Activated CD4-positive, alpha-beta T cell treated with anti-CD3 and anti-CD28 coated beads, Interleukin-2, amount 50 U/mL, for 48 hours (primary cell): ENCODE measurements at regions not wholly inside any gene's neighbourhood (a gene's known extent, or its start where the extent isn't known, plus 50 kb on each side); places are given as distances from the start of the nearest gene placed in this dataset.

ENCODE experiments used
- DNase-seq, 2 experiments: peaks; one replicate each; pipeline ENCODE4 v3.0.0-alpha.2; 2020

DNA sequence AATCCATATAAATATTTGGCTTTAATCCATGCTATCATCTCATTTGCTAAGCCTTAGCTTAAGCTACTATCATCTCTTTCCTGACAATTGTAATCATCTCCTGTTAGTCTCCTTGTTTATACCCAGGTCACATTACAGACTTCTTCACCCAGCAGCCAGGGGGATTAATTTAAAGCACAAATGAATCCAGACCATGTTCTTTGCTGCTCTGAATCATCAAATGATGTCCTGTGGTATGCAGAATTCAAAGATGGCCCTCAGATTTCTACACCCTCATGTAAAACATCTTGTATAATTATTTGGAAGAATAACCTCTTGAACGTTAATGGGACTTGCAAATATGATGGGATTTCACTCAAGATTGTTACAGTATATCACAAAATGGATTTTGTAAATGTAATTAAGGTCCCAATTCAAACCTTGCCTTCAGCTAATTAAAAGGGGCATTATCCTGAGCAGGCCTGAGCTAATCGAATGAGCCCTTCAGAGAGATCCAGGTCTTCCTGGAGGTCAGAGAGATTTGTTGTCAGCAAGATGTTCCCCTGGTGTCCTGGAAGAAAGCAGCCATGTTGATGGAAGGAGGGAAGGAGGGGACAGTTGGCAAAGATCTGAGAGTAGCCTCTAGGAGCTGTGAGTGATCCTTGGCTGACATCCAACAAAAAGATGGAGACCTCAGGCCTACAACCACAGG is 241.1 kb upstream of the MMADHC start:
- DNase-seq, result no peak

DNA sequence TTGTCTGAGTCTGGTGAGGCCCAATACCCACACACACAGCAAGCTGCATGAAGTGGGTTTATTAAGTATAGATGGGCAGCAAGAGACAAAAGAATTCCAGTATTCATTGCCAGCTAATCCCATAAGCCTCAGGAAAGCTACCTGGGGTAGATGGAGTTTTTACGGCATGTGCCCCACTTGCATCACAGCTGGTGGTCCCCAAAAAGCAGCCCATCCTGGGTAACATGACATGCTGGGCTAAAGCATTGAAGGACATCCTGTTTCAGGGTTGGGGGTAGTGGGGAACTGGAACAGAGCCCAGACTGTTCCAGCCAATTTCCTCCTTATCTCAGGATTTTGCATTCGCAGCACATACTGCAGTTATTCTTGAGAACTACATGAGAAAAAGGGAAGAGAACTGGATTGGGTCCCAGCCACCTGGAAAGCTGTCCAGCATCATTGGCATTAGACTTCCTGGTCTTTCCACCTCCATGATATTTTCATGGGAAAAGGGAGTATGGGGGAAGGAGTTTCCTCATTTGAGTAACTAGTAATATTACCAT is 240.1 kb upstream of the MMADHC start:
- no peak for DNase-seq

DNA sequence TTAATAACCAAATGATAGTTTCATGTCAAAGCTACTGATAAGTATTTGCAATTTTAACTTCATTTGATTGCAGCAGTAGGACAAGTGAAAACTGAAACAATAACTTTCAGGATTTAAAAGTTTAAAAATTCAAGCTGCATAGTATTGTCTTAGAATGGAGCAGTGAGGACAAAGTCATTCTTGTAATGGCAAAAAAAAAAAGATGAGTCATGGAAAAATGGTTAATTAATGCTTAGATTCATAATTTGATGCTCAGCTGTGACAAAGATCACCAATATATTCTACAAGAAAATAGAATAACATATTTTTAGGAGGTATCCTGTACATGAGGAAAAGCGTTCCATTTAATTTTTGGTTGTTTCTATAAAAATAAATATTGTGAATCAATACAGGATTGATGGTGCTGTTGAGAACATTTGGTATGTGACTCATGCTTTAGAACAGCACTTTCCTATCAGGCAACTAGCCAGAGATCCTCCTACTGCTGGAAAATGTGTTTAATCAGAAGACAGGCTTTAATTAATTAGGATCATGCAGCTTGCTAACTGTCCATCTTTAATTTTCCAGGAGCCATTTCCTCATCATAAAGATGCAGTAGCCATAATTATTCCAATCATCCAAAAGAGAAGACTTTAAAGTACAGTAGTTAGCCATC is 239.0 kb upstream of the MMADHC start:
- DNase-seq, result no peak

DNA sequence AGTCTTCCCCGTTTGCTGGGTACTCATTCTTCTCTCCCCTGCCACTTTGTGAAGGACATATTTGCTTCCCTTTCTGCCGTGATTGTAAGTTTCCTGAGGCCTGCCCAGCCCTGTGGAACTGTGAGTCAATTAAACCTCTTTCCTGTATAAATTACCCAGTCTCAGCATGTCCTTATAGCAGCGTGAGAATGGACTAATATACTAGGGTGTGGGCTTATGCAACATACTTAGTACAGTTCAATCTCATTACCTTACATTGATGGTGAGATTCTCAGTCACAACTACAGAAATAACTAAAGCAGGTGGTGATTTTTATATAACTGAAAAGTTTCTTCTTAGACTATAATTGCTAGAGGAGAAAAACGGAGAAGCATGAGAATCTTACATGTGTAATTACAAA is 237.9 kb upstream of the MMADHC start:
- no peak for DNase-seq

DNA sequence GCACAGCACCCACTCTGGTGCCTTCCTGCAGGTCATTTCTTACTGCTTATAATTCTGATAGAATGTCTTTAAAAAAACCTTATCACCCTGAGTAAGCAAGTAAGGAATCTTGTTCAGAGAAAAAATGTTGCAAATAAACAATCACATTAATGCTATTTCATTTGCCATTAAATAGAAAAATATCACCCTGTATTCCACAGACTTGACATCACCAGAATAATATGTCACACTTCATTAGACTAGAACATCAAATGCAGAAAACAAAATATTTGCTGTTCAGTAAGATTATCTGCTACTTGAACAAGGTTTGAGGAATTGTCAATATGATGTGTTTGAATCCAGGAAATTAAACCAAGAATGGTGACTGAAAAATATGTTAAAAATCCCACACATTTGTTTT is 236.6 kb upstream of the MMADHC start:
- DNase-seq, result no peak

DNA sequence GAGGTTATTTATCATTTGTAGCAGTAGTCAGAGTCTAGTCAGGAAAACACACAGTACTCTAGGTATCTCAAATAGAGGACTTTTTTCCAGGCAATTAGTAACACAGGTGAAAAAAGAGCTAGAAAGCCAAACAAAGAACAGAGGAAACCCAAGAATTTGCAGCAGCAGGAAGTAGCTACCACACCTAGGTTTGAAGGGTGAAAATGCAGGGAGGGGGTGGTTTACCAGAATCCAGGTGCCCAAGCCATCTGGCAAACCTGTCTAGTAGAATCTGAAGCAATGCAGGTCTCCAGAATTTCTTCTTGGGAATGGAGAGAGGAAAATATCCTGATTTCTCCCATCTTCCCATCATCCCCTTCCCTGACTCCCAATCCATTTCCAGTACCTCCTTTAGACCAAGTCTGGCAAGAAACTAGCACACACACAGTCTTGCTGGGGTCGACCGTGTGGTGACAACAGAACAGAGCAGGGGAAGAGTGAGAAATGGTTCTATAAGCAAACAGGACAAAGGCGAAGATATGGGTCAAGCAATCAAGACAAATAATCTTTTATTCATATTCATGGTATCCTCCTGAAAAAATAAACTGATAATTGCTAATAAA is 231.9 kb upstream of the MMADHC start:
- no peak for DNase-seq

DNA sequence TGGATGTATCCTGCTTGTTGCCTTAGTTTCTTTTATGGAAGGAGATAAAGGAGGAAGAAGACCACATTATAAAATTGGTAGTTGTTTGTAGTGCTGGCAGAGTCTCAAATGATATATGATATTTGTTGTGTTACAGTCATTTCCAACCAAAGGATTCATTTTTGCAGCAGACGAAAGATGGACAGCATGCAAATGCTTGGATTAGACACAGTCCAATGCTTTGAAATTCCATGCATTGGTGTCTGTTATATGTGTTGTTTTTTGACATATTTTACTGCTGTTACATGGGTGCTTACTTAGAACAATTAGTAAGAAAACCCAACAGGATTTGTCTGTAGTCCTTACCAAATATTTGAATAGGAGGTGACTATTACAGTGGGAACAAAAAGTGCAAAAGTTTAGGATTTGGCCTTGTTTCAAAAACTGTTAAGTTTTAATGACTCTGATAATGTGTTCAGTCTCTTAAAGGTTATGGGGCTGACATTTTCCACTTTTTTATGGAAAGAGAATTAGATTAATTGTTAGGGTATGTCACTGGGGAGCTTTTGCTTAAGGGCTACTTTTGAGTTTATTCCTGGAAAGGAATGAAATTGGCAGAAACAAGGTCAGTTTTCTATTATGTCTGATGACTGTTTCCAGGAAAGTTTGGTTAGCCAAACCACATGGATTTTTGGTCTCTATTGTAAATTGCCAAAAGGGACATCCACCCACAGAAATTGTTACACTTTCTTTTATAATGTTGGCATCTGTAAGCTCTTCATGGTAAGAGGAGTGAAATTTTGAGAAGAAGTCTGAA is 229.4 kb upstream of the MMADHC start:
- DNase-seq, result no peak

DNA sequence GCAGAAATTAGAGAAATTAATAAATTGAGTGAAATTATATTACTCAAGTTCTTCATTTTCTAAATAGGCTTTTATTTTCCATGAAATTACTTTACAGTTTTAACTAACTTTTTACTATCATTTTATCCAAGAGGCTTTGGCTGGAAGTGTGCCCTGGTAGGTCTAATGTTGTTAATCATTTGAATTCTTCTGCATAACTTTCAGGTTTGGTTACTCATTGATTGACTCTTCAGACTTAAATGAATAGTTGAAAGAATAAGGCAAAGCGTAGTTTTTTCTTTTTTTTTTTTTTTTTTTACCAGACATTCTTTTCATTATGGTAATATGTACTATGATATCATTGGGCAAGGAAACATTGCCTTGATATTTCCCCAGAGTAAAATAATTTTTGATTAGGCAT is 228.4 kb upstream of the MMADHC start:
- DNase-seq, result no peak

DNA sequence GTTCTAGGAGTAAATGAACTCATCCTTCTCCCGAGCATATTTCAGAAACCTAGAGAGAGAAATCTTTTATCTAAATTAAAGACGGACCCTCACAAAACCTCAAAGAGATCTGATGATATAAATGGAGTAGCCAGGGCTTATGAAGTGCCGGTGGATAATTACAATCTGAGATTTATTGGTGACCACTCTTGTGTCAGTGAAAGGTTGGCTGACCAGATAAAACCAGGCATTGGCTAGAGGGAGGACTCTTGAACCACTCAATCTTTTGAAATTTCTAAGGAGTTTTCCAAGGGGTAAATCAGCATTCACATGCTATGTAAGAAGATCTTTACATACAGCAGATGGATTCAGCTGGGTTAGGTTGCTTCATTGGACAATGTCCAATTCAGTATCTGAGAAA is 227.3 kb upstream of the MMADHC start:
- DNase-seq, result no peak

DNA sequence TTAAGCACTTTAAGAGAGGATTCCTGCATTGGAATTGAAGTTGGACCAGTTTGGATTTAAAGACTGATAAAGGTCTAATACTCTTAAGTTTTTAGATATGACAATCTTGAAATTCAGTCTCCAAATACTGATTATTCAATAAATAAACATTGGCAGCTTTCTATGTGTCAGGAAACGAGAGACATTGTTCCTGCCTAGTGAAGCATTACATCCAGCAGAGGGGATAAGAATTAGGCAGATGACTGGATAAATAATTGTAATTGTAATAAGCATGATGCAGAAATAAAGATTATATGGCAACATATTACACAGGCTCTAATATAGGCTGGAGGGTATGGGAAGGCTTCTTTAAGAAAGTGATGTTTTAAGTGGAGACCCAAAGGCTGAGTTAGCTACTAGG is 226.5 kb upstream of the MMADHC start:
- no peak for DNase-seq

DNA sequence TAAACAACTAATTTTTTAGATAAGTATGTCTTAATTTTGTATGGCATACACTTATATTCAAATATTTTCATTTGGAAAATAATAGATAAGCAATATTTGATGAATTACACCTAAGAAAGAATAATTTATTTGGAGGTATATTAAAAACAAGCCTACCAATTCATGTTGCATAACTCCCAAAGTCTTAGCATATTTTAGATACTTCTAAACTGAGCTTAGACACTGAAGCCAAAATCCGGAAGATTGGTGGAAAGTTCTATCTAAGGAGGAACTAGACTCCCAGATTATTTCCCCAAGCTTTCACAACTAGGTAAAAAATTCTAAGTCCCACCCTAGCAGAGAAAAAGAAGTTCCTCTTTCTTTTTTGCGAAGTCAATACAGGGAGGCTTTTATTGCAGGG is 221.0 kb upstream of the MMADHC start:
- DNase-seq, result no peak

DNA sequence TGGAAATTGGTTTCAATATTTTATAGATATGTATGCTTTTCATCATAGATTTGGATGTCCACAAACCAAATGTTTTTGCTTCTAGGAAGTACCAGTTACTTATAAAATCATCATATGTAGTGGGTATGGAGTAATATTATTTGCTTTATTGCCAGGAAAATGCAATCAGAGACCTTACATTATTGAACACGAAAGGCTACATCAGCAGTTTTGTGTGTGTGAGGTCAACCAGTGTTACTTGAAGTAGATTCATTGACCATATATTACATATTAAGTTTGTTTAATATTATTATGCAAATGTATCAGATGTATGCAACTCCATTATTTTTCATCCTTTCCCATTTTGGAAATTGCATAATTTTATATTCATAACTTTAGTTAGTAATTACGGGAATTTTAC is 219.1 kb upstream of the MMADHC start:
- no peak for DNase-seq

DNA sequence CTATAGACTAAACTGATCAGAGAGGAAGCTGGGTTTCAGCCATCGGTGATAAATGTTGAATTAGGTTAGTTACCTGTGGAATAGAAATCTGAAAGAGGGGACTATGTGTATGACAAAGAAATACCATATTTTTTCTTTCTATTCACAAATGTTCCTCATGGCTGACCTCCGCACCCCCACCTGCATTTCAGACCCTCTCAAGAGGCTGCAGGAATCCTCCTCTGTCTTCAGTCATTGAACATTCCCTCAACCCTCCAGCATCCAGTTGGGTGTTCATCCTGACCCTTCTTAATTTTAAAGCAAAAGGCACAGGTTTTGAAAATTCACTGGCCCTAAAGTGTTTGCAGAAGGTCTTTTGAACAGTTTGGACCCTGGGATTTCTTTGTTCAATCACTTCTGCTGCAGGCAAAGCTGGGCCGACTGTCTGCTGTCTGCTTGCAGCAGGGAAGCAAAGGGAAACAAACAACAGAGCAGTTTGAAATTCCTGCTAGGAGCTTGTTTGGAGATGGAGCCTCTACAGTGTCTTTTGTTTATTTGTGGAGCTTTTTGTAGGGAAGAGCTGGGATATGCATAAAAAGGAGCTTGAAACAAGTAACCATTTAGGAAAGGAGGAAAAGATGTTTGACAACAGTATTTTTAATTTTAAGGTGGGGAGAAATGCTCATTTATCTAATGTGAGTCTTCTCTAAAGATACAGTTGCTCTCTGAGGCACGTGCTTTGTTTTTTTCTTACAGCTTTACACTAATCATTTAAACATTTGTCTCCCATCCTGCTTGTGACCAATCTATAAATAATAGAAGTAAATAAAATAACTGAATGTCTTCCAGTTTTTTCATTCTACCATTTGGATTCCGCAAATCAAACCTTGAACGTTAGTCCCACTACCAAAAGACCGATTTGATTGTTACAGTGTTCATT is 213.3 kb upstream of the MMADHC start:
- no peak for DNase-seq

DNA sequence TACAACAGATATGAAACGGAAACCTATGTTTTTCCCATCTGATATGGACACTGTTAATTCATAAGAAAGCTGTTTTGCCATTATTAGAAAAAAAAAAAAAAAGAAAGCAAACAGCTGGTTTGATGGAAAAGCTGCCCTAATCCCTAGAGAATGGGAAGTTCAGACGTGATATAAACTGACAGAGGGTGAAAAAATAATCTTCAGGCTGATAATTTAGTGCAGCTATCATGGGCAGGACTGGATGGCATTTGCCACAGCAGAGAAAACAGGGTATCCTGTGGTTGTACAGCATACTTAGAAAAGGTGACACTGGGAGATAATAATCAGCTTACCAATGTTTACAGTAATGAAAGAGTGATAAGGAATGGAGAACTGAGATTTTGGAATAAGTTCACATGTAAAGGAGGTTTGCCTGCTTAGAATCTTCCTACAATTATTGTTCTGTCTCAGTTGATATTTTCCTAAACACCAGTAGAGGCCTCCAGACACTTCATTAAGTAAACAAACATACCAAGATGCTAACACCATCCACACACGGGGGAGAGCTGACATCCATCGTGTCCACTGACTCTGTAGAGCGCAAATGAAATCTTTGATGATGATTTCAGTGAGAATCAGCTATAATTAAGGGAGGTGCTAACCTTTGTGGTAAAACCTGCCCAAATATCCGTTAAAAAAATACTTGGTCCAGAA is 211.6 kb upstream of the MMADHC start:
- DNase-seq, result no peak

DNA sequence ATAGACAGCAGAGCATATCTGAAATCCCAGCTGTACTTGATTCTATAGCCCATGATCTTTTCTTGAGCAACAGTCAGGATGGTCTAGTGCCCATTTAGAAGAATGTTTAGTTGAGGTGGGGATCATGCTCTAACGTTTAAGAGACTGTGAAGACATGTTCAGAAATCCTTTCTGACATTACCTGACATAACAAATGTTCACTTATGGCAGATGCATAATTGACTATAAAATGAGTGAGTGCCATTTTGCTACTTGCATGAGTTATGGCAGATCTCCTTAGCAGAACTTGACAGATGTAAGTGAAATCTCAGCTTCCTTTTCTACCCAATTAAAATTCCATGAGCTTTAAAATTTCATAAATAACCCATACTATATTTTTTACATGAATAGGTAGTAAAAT is 209.5 kb upstream of the MMADHC start:
- no peak for DNase-seq

DNA sequence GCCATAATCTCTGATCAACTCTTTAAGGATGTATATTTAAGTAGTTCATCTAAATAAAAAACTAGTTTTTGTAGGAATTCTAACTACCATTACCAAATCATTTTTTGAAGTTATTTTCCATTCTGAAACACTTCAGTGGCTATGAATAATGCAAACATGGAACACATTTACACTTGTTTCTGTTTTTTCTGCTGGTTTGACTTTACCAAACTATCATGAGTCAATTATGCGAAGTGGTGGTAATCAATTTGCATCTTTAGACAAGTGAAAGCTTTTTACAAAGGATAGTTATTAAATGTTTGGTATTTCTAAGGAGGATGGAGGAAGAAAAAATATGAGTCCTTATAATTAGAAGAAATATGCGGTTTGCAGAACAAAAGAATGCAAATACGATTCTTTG is 202.0 kb upstream of the MMADHC start:
- DNase-seq, result no peak

DNA sequence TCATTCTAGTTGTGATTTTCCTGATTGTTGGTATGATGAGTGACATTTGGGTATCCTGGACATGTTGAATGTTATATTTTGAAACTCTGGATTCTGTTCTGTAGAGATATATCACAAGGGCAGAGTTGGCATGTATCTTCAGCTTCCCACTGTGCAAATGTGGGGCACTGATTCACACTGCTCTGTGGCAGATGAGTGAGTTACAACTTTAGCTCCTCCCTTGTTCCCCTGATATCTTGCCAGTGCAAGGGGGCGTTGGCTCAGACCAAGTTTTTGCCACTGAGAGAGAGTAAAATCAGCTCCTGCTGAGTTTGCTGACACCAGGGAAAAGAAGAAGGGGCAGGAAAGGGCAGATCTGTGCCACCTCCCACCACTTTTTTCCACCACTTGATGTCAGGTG is 199.6 kb upstream of the MMADHC start:
- DNase-seq, result no peak

DNA sequence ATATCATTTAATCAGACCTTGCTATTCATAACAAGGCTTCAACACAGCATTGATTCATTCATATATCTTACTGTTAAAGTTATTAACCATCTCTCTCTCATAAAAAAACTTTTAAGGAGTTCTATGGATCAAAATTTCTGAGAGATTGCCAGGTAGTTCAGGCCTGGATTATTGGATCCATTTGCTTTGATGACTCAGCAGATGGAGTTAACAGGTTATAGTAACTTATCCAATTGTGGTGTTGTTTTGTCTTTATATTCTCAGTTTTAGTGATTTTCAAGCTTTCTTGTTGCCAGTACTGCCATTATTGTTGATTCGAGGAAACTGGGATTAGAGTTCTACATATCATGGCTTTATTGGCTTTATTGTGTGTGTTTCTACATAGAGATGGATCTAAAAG is 195.7 kb upstream of the MMADHC start:
- no peak for DNase-seq

DNA sequence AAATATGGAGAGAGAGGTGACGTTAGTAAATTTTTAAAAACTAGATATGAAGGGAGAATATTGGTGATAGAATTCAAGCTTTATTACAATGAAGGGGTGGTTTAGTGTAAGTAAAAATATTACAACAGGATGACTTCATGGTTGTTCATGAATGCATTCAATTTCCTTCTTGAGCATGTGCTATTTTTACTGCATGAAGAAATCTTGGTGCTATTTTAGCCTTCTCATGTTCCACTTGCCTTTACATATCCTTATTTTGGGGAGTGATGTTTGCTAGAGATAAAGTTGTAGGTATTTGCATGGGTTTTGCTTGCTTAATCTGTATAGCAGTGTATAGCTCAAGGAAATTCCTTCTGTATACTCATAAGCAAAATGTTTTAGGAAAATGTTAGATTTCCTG is 195.0 kb upstream of the MMADHC start:
- no peak for DNase-seq

DNA sequence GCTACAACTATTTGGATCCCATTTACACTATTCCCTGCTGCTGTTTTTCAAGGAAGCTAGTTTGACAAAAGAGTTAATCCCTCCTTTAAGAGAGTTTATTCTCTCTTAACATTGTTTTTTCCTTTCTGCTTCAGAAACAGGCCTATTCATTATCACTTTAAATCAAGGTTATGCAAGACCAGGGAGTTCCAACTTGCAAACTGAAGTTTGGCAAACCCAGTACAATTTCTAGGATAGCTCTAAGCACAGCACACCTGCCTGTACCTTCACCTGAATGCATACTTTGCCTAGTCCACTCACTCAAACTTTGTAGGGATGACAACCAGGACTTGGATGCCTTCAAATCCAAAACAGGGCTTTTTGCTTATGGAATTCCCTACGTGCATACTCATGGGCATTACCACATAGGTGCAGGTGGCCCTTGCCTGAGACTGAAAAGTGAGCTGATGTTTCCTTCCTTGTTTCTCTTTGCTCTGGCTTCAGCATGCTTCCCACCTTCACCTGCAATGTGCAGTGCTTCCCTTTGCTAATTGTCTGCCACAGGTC is 193.8 kb upstream of the MMADHC start:
- no peak for DNase-seq

DNA sequence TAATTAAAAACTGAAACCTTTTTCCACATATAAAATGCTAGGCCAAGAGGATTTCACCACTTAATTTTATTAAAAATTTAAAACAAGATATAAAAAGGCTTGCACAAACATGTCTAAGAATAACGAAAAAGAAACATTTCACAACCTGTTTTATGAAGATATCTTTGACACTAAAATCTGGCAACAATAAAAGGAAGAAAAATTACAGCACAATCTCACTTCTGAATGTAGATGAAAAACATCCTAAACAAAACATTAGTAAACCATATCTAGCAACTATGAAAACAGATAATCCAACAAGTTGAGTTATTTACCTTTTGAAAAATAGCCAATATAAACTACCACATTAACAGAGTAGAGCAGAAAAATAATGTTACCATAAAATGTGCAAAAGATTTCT is 185.4 kb upstream of the MMADHC start:
- DNase-seq, result no peak
